ENCODE measurements at regions not wholly inside any gene's neighbourhood (a gene's known extent, or its start where the extent isn't known, plus 50 kb on each side); places are given as distances from the start of the nearest gene placed in this dataset.

DNA sequence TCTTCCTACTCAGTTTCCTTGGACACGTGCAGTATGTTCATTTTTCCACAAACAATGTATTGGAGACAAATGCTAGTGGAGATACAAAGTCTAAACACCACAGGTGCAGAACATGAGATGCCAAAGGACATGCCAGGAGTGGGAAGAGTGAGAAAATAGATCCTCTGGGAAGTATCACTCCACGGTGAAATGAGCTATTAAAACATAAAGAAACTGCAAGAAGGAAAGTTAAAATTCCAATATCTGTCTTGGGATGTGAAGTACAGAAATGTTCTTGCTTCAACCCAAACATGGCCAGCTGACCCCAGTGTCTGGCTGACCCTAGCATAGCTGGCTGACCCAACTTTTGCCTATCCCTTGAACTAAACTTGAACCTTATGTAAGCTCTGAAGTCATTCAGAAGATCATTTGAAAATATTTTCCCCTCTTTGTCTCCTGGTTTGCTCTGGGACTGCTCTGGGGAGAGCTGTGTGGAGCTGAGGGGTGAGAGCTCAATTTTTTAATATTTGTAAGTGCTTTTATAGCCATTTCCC lies 59.5 kb downstream of the FZD1 start:
- no peak for TF ChIP-seq Cebpa-rat (IDR thresholded peaks at IDR 0.05)
- Histone ChIP-seq H3K4me1 (no peaks in the 10 kb centered on the region), H3K9ac (no peak overlapping the region), H3K4me3 (no peak overlapping the region), H3K9me3 (no peaks in the 10 kb centered on the region), H3K36me3 (no peaks in the 10 kb centered on the region), H4K20me1 (no peaks in the 10 kb centered on the region), H3K27ac (no peak overlapping the region), H3K4me2 (no peak overlapping the region), H3K27me3 (no peaks in the 10 kb centered on the region)

- Histone ChIP-seq H4K20me1 (no peaks in the 10 kb centered on the region), H3K9me3 (no peaks in the 10 kb centered on the region), H3K36me3 (no peaks in the 10 kb centered on the region), H3K27me3 (no peaks in the 10 kb centered on the region), H3K4me3 (no peak overlapping the region), H3K4me1 (no peaks in the 10 kb centered on the region), H3K27ac (no peak overlapping the region), H3K4me2 (no peak overlapping the region), H3K9ac (no peak overlapping the region)
- no peak for TF ChIP-seq Cebpa-rat (IDR thresholded peaks at IDR 0.05)
These were observed 60.4 kb downstream of the FZD1 start for GRCh38 chr7:91324663-91325062.

- Histone ChIP-seq H3K4me1 (no peaks in the 10 kb centered on the region), H3K27me3 (no peaks in the 10 kb centered on the region), H3K9ac (no peak overlapping the region), H4K20me1 (no peaks in the 10 kb centered on the region), H3K27ac (no peak overlapping the region), H3K4me2 (no peak overlapping the region), H3K4me3 (no peak overlapping the region), H3K36me3 (no peaks in the 10 kb centered on the region), H3K9me3 (no peaks in the 10 kb centered on the region)
- TF ChIP-seq Cebpa-rat (IDR thresholded peaks at IDR 0.05), result no peak
These were observed 61.5 kb downstream of the FZD1 start for GRCh38 chr7:91325726-91326125.

GRCh38 chr7:91326516-91327199 lies 62.4 kb downstream of the FZD1 start:
- H3K4me2 ChIP-seq, result no peak overlapping the region
- H3K9me3 ChIP-seq, result no peaks in the 10 kb centered on the region
- TF ChIP-seq Cebpa-rat (IDR thresholded peaks at IDR 0.05), result no peak
- H3K36me3 ChIP-seq, result no peaks in the 10 kb centered on the region
- no peak overlapping the region for H3K27ac ChIP-seq
- H3K9ac ChIP-seq, result no peak overlapping the region
- H3K4me1 ChIP-seq, result no peaks in the 10 kb centered on the region
- no peaks in the 10 kb centered on the region for H4K20me1 ChIP-seq
- H3K27me3 ChIP-seq, result no peaks in the 10 kb centered on the region
- H3K4me3 ChIP-seq, result no peak overlapping the region

DNA sequence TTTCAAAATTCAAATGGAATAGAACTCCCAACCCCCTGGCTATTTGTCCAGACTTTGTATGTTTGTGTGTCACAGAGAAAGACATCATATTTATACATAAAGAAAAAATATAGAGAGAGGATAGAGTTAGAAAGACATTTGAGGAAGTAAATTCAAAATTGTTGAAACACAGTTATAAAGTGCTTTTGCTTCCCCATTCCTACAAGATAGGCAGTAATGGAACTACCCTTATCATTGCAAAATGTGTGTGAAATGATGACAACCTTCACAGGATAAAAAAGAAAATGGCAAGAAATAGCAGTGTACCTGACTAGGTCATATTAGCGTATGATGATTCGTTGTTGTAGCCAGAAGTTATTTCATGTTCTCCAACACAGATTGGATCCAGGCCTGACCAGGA lies 63.1 kb downstream of the FZD1 start:
- Histone ChIP-seq H3K4me3 (no peak overlapping the region), H3K9me3 (no peaks in the 10 kb centered on the region), H3K36me3 (no peaks in the 10 kb centered on the region), H3K4me1 (no peaks in the 10 kb centered on the region), H4K20me1 (no peaks in the 10 kb centered on the region), H3K27ac (no peak overlapping the region), H3K9ac (no peak overlapping the region), H3K4me2 (no peak overlapping the region), H3K27me3 (no peaks in the 10 kb centered on the region)
- TF ChIP-seq Cebpa-rat (IDR thresholded peaks at IDR 0.05), result no peak

DNA sequence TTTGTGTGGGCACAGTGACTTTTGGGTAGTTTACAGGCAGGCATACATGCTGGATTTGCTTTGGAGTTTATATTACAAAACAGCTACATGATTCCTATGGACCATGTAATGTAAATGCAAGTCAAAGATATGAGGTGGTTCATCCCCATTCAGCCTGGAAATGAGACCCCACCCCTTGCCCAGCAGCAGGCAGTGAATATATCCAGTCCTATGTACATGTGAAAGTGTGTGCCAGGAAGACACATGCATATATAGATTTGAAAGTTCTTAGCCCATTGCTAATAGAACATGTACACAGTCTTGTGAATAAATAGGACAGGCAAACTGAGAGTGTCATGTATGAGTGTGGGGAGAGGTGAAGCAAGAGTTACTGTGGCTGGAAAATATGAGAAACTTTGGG lies 65.3 kb downstream of the FZD1 start:
- no peaks in the 10 kb centered on the region for H4K20me1 ChIP-seq
- no peak overlapping the region for H3K9ac ChIP-seq
- no peak overlapping the region for H3K4me2 ChIP-seq
- H3K27ac ChIP-seq, result no peak overlapping the region
- no peaks in the 10 kb centered on the region for H3K4me1 ChIP-seq
- no peaks in the 10 kb centered on the region for H3K9me3 ChIP-seq
- no peak for TF ChIP-seq Cebpa-rat (IDR thresholded peaks at IDR 0.05)
- no peak overlapping the region for H3K4me3 ChIP-seq
- no peaks in the 10 kb centered on the region for H3K36me3 ChIP-seq
- no peaks in the 10 kb centered on the region for H3K27me3 ChIP-seq

GRCh38 chr7:91330191-91330808 lies 66.1 kb downstream of the FZD1 start:
- no peaks in the 10 kb centered on the region for H3K27me3 ChIP-seq
- H3K4me1 ChIP-seq, result no peaks in the 10 kb centered on the region
- H4K20me1 ChIP-seq, result no peaks in the 10 kb centered on the region
- H3K9me3 ChIP-seq, result no peaks in the 10 kb centered on the region
- H3K36me3 ChIP-seq, result no peaks in the 10 kb centered on the region
- H3K27ac ChIP-seq, result no peak overlapping the region
- no peak overlapping the region for H3K9ac ChIP-seq
- no peak overlapping the region for H3K4me3 ChIP-seq
- no peak overlapping the region for H3K4me2 ChIP-seq
- no peak for TF ChIP-seq Cebpa-rat (IDR thresholded peaks at IDR 0.05)

- H3K9ac ChIP-seq, result no peak overlapping the region
- H3K4me3 ChIP-seq, result no peak overlapping the region
- no peaks in the 10 kb centered on the region for H3K27me3 ChIP-seq
- no peaks in the 10 kb centered on the region for H3K36me3 ChIP-seq
- H3K27ac ChIP-seq, result no peak overlapping the region
- no peaks in the 10 kb centered on the region for H4K20me1 ChIP-seq
- no peak overlapping the region for H3K4me2 ChIP-seq
- no peak for TF ChIP-seq Cebpa-rat (IDR thresholded peaks at IDR 0.05)
- no peaks in the 10 kb centered on the region for H3K4me1 ChIP-seq
- no peaks in the 10 kb centered on the region for H3K9me3 ChIP-seq
These were observed 66.6 kb downstream of the FZD1 start for GRCh38 chr7:91330866-91331265.

DNA sequence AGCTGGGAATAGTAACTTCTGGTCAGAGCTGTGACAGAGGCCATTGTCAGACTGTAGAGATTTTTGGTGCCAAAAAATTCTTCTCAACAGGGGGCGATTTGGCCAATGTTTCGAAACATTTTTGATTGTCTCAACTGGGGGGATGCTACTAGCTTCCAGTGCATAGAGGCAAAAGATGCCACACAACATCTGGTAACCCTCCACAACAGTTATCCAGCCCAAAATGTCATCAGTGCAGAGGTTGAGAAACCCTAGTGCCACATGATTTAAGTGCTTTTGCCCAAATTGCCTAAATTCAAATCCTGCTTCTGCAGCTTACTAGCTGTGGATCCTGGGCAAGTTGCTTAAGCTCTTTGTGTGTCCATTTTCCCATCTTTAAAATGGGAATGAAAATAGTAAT lies 71.9 kb downstream of the FZD1 start:
- H4K20me1 ChIP-seq, result no peaks in the 10 kb centered on the region
- H3K36me3 ChIP-seq, result no peaks in the 10 kb centered on the region
- no peak overlapping the region for H3K9ac ChIP-seq
- no peaks in the 10 kb centered on the region for H3K27me3 ChIP-seq
- H3K4me2 ChIP-seq, result no peak overlapping the region
- H3K4me1 ChIP-seq, result no peaks in the 10 kb centered on the region
- TF ChIP-seq Cebpa-rat (IDR thresholded peaks at IDR 0.05), result no peak
- H3K9me3 ChIP-seq, result no peaks in the 10 kb centered on the region
- no peak overlapping the region for H3K4me3 ChIP-seq
- no peak overlapping the region for H3K27ac ChIP-seq

- H3K4me2 ChIP-seq, result no peak overlapping the region
- no peak overlapping the region for H3K9ac ChIP-seq
- TF ChIP-seq Cebpa-rat (IDR thresholded peaks at IDR 0.05), result no peak
- H3K36me3 ChIP-seq, result no peaks in the 10 kb centered on the region
- H3K4me1 ChIP-seq, result no peaks in the 10 kb centered on the region
- no peaks in the 10 kb centered on the region for H3K9me3 ChIP-seq
- H3K27ac ChIP-seq, result no peak overlapping the region
- H3K27me3 ChIP-seq, result no peaks in the 10 kb centered on the region
- H3K4me3 ChIP-seq, result no peak overlapping the region
- H4K20me1 ChIP-seq, result no peaks in the 10 kb centered on the region
These were observed 74.2 kb downstream of the FZD1 start for GRCh38 chr7:91338226-91339020.

All from BLaER1 (cell line).